K562 (cell line): ENCODE measurements at regions not wholly inside any gene's neighbourhood (a gene's known extent, or its start where the extent isn't known, plus 50 kb on each side); places are given as distances from the start of the nearest gene placed in this dataset.

ENCODE experiments used
- ATAC-seq: fragments of 200-7000 bp; cut with Tn5 transposase; 3 replicates; pipeline ENCODE4 v1.9.1; 2020; ENCODE audit warnings: moderate library complexity
- BruUV-seq: library from RNA; stranded (reverse); fragments of 400-500 nt; replicated peaks from 2 replicates; lab custom pipeline; 2021; lab: Mats Ljungman, UMichigan
- CTCF ChIA-PET: fragments of 300-600 bp; formaldehyde crosslinking; extraction: SDS; loops from one replicate; lab custom pipeline; 2021; ENCODE audit warnings: low intra/inter-chr PET ratio; lab: Yijun Ruan, JAX
- POLR2A ChIA-PET: fragments of 300-600, 350-650 bp; sonication (Branson Sonifier 250); formaldehyde crosslinking; extraction: SDS; loops from one replicate; lab custom pipeline; 2021; ENCODE audit warnings: antibody characterized with exemption, inconsistent platforms; lab: Yijun Ruan, JAX
- DNase-seq, 4 experiments: peaks; one replicate each; pipeline versions ENCODE4 v3.0.0 to v3.0.0-alpha.2; 2011 to 2018; ENCODE audit warnings: low spot score in 3 of 4, mixed read lengths in 3 of 4; ENCODE audit errors: extremely low read depth in 1 of 4
- FAIRE-seq: peaks from 2 replicates; lab custom pipeline; 2011; peaks lifted over from hg19 to GRCh38; lab: Jason Lieb, UNC
- H2AFZ ChIP-seq: 2 replicates; pipeline ENCODE4 v1.6.0; 2011; ENCODE audit warnings: low read depth, low read length, control low read depth, inconsistent platforms
- H3K27ac ChIP-seq: fragments of 200-600 bp; 3 replicates; pipeline ENCODE4 v1.8.0; 2011; ENCODE audit warnings: low read depth, mild to moderate bottlenecking, control low read depth, inconsistent platforms, low read length, moderate library complexity, mixed read lengths; ENCODE audit errors: extremely low read depth
- H3K27me3 ChIP-seq, 2 experiments: fragments of 300-600 bp in 1 of 2; 2 replicates in 1 of 2; 3 replicates in 1 of 2; pipeline versions ENCODE4 v1.6.0 to v1.8.0; 2011; ENCODE audit warnings: inconsistent platforms in 2 of 2, low read length in 2 of 2, mild to moderate bottlenecking in 1 of 2, mixed read lengths in 1 of 2, moderate library complexity in 1 of 2; ENCODE audit not compliant: control insufficient read depth in 2 of 2, insufficient read depth in 2 of 2
- H3K36me3 ChIP-seq: fragments of 300-600 bp; 3 replicates; pipeline ENCODE4 v1.8.0; 2011; ENCODE audit warnings: mild to moderate bottlenecking, low read length, inconsistent platforms; ENCODE audit not compliant: control insufficient read depth, insufficient read depth
- H3K4me1 ChIP-seq, 2 experiments: fragments of 200-600 bp in 1 of 2; replicated peaks in 1 of 2; 2 replicates in 1 of 2; 3 replicates in 1 of 2; pipeline versions ENCODE4 v1.5.1 to v1.8.0; 2011; ENCODE audit warnings: inconsistent platforms in 2 of 2, low read length in 2 of 2, mild to moderate bottlenecking in 1 of 2, mixed read lengths in 1 of 2, moderate library complexity in 1 of 2; ENCODE audit not compliant: control insufficient read depth in 2 of 2, insufficient read depth in 2 of 2
- H3K4me2 ChIP-seq: 2 replicates; pipeline ENCODE4 v1.6.1; 2011; ENCODE audit warnings: low read length, control low read depth, inconsistent platforms, mixed read lengths; ENCODE audit not compliant: insufficient read depth
- H3K4me3 ChIP-seq: fragments of 200-600 bp; sonication (generic), shearing (Covaris generic); 2 replicates; pipeline ENCODE4 v1.5.1; 2016; ENCODE audit warnings: control low read depth, inconsistent platforms
- H3K79me2 ChIP-seq: fragments of 200-600 bp; 3 replicates; pipeline ENCODE4 v1.8.0; 2011; ENCODE audit warnings: low read length, inconsistent platforms; ENCODE audit not compliant: control insufficient read depth, insufficient read depth
- H3K9ac ChIP-seq, 2 experiments: 2 replicates each; pipeline versions ENCODE4 v1.6.0 to v1.6.1; 2011; ENCODE audit warnings: low read depth in 2 of 2, low read length in 2 of 2, control low read depth in 1 of 2, inconsistent platforms in 1 of 2, mild to moderate bottlenecking in 1 of 2, mixed read lengths in 1 of 2; ENCODE audit not compliant: insufficient read depth in 1 of 2
- H3K9me1 ChIP-seq: one replicate; pipeline ENCODE4 v1.6.0; 2011; ENCODE audit warnings: inconsistent platforms, mild to moderate bottlenecking, low read length, moderate library complexity; ENCODE audit not compliant: control insufficient read depth, insufficient read depth
- H3K9me3 ChIP-seq: replicated peaks from 2 replicates; pipeline ENCODE4 v1.5.1; 2011; ENCODE audit warnings: low read depth, low read length, inconsistent platforms; ENCODE audit not compliant: control insufficient read depth, insufficient read depth
- H4K20me1 ChIP-seq: replicated peaks from 2 replicates; pipeline ENCODE4 v1.6.1; 2011; ENCODE audit warnings: low read length, inconsistent platforms, mixed read lengths; ENCODE audit not compliant: control insufficient read depth, insufficient read depth
- HNRNPUL1 ChIP-seq: fragments of 200-400 bp; formaldehyde crosslinking; IDR thresholded peaks from 2 replicates; pipeline ENCODE4 v1.6.1; 2017; ENCODE audit warnings: low read length
- ILK ChIP-seq: fragments of 450-650 bp; IDR thresholded peaks from 2 replicates; pipeline ENCODE4 v1.6.1; 2016; ENCODE audit warnings: missing genetic modification characterization, low read depth, mild to moderate bottlenecking, missing compliant biosample characterization, moderate library complexity, borderline replicate concordance
- NEUROD1 ChIP-seq: fragments of 150-350 bp; IDR thresholded peaks from 2 replicates; pipeline ENCODE4 v1.6.1; 2014; ENCODE audit warnings: borderline replicate concordance, low read length, low read depth; ENCODE audit not compliant: partially characterized antibody
- PHTF2 ChIP-seq: fragments of 250-450 bp; sonication (Bioruptor Pico); IDR thresholded peaks from 2 replicates; pipeline ENCODE4 v1.5.0; 2021; ENCODE audit warnings: mild to moderate bottlenecking
- RNF2 ChIP-seq: sonication (generic); IDR thresholded peaks from 2 replicates; pipeline ENCODE4 v1.6.1; 2016
- WGBS: fragments of 100-300 bp; shearing (Covaris generic); methylation state at CpG from one replicate; pipeline ENCODE4 v1.1.6; 2016; ENCODE audit warnings: low coverage, mixed read lengths; ENCODE audit not compliant: insufficient coverage; ENCODE audit errors: missing lambda C conversion rate; 5-methylcytosine and 5-hydroxymethylcytosine counted together
- in situ Hi-C: fragments of 300-500 bp; cut with MboI; formaldehyde crosslinking; loops from 4 replicates; pipeline ENCODE4 v1.15.0; 2018; ENCODE audit warnings: inconsistent platforms, mixed read lengths
- intact Hi-C: fragments of 100-400 bp; cut with micrococcal nuclease; formaldehyde crosslinking; loops from 2 replicates; pipeline ENCODE4 v1.14.2; 2022
- TF ChIP-seq, protein P1 (sequence below): sonication (generic); formaldehyde crosslinking; IDR thresholded peaks from 2 replicates; pipeline ENCODE4 v1.8.1; 2023; ENCODE audit warnings: mild to moderate bottlenecking, missing genetic modification reagents
- TF ChIP-seq, protein P2 (sequence below): fragments of 250-450 bp; sonication (Bioruptor Pico); IDR thresholded peaks from 2 replicates; pipeline ENCODE4 v1.8.0; 2021; ENCODE audit warnings: moderate library complexity, mild to moderate bottlenecking, inconsistent platforms
- TF ChIP-seq, protein P3 (sequence below): fragments of 150-350 bp; IDR thresholded peaks from 2 replicates; pipeline ENCODE4 v1.6.1; 2014; ENCODE audit warnings: low read depth, mild to moderate bottlenecking, low read length, borderline replicate concordance

DNA sequence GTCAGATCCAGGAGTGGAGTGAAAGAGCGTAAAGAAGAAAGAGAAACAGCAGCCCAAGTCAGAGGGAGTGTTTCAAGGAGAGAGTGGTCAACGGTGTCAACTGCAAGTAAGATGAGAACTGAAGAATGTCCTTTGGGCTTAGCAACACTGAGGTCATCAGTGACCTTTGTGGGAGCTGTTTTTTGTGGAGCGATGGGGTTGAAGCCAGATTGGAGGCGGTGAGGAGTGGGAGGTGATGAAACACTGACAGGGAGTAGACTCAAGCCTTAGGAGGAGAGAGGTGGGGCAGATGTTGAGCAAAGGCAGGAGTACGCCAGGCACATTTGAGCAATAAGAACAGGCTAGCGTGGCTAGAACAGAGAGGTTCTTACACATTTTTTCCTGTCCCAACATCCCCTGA is 103.7 kb upstream of the GNAO1 start:
- Histone ChIP-seq H3K27me3 (no peaks in the 10 kb centered on the region; a peak in 2 of 5 replicates), H3K79me2 (no peaks in the 10 kb centered on the region), H3K4me3 (no peak overlapping the region), H3K9me3 (no peaks in the 10 kb centered on the region), H3K4me2 (no peak overlapping the region), H3K9me1 (no peaks in the 10 kb centered on the region), H3K27ac (no peak overlapping the region), H3K9ac (no peak overlapping the region), H3K36me3 (no peaks in the 10 kb centered on the region), H4K20me1 (no peaks in the 10 kb centered on the region), H3K4me1 (no peaks in the 10 kb centered on the region), H2AFZ (no peak overlapping the region)
- intact Hi-C loops, result no loop called here
- no peak for FAIRE-seq
- POLR2A ChIA-PET, result no interaction called here
- in situ Hi-C loops, result no loop called here
- no TSS peak for BruUV-seq
- CTCF ChIA-PET, result no interaction called here
- no peak for DNase-seq
- ATAC-seq, result no peak
- 1% methylated on average over 6 of the region's 6 CpGs for WGBS
- TF ChIP-seq NEUROD1, result no peak
- no peak for TF ChIP-seq ILK
- no peak for TF ChIP-seq PHTF2 (CRISPR knock-in tag)
- TF ChIP-seq, protein P1, sequence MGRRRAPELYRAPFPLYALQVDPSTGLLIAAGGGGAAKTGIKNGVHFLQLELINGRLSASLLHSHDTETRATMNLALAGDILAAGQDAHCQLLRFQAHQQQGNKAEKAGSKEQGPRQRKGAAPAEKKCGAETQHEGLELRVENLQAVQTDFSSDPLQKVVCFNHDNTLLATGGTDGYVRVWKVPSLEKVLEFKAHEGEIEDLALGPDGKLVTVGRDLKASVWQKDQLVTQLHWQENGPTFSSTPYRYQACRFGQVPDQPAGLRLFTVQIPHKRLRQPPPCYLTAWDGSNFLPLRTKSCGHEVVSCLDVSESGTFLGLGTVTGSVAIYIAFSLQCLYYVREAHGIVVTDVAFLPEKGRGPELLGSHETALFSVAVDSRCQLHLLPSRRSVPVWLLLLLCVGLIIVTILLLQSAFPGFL (CRISPR knock-in tag), result no peak
- no peak for TF ChIP-seq HNRNPUL1
- TF ChIP-seq, protein P2, sequence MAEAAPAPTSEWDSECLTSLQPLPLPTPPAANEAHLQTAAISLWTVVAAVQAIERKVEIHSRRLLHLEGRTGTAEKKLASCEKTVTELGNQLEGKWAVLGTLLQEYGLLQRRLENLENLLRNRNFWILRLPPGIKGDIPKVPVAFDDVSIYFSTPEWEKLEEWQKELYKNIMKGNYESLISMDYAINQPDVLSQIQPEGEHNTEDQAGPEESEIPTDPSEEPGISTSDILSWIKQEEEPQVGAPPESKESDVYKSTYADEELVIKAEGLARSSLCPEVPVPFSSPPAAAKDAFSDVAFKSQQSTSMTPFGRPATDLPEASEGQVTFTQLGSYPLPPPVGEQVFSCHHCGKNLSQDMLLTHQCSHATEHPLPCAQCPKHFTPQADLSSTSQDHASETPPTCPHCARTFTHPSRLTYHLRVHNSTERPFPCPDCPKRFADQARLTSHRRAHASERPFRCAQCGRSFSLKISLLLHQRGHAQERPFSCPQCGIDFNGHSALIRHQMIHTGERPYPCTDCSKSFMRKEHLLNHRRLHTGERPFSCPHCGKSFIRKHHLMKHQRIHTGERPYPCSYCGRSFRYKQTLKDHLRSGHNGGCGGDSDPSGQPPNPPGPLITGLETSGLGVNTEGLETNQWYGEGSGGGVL, result no peak
- TF ChIP-seq RNF2, result no peak
- TF ChIP-seq, protein P3, sequence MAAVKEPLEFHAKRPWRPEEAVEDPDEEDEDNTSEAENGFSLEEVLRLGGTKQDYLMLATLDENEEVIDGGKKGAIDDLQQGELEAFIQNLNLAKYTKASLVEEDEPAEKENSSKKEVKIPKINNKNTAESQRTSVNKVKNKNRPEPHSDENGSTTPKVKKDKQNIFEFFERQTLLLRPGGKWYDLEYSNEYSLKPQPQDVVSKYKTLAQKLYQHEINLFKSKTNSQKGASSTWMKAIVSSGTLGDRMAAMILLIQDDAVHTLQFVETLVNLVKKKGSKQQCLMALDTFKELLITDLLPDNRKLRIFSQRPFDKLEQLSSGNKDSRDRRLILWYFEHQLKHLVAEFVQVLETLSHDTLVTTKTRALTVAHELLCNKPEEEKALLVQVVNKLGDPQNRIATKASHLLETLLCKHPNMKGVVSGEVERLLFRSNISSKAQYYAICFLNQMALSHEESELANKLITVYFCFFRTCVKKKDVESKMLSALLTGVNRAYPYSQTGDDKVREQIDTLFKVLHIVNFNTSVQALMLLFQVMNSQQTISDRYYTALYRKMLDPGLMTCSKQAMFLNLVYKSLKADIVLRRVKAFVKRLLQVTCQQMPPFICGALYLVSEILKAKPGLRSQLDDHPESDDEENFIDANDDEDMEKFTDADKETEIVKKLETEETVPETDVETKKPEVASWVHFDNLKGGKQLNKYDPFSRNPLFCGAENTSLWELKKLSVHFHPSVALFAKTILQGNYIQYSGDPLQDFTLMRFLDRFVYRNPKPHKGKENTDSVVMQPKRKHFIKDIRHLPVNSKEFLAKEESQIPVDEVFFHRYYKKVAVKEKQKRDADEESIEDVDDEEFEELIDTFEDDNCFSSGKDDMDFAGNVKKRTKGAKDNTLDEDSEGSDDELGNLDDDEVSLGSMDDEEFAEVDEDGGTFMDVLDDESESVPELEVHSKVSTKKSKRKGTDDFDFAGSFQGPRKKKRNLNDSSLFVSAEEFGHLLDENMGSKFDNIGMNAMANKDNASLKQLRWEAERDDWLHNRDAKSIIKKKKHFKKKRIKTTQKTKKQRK, result no peak
